Colonic mucosa (tissue), 4 donors: ENCODE measurements at regions not wholly inside any gene's neighbourhood (a gene's known extent, or its start where the extent isn't known, plus 50 kb on each side); places are given as distances from the start of the nearest gene placed in this dataset.

Source experiments
- DNase-seq: peaks from one replicate; pipeline ENCODE4 v3.0.0-alpha.2; 2020
- H3K27ac ChIP-seq: fragments of 200-600 bp; one replicate; pipeline ENCODE4 v1.8.0; 2021
- H3K27me3 ChIP-seq: fragments of 200-600 bp; one replicate; pipeline ENCODE4 v1.8.0; 2021
- H3K36me3 ChIP-seq: fragments of 200-600 bp; one replicate; pipeline ENCODE4 v1.8.0; 2021
- H3K4me1 ChIP-seq: fragments of 200-600 bp; one replicate; pipeline ENCODE4 v1.8.0; 2021; ENCODE audit warnings: mild to moderate bottlenecking
- H3K4me3 ChIP-seq: fragments of 200-600 bp; one replicate; pipeline ENCODE4 v1.8.0; 2021
- H3K9ac ChIP-seq, 2 donors: one replicate each; pipeline ENCODE4 v1.7.0; 2013; ENCODE audit warnings: control low read depth in 2 of 2, low read depth in 2 of 2, low read length in 2 of 2
- H3K9me3 ChIP-seq: fragments of 200-600 bp; one replicate; pipeline ENCODE4 v1.8.0; 2021
- intact Hi-C: fragments of 100-400 bp; cut with DNase I; formaldehyde crosslinking; loops from one replicate; pipeline ENCODE4 v1.14.1; 2022
- TF ChIP-seq, protein P1 (sequence below): fragments of 200-600 bp; IDR thresholded peaks from one replicate; pipeline ENCODE4 v1.8.0; 2022; ENCODE audit warnings: antibody characterized with exemption, mild to moderate bottlenecking
- donor health status: healthy.
- donor health status: DM: no; HTN: no; CAD: no.
- donor health status: DM: no; HTN: no; CAD: no.

DNA sequence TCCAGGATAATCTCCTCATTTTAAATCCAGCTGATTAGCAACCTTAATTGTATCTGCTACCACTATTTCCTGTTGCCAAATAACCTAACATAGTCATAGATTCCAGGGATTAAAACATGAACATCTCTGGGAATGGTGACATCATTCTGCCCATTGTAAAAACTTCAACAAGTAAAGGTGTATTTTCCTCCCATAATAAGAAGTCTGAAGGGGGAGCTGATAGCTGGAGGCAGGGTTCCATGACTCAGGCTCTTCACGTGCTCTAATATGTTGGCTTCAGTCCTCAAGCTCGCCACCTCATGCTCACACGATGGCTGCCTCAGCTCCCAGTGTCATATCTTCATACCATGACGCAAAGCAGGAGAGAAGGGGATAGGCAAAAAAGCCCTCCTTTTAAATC, 172.0 kb upstream of the VASH1 start:
- DNase-seq, result no peak
- no peak overlapping the region for H3K9ac ChIP-seq
- H3K4me1 ChIP-seq, result no peaks in the 10 kb centered on the region
- intact Hi-C loops, result no loop called here
- no peak overlapping the region for H3K27ac ChIP-seq
- H3K36me3 ChIP-seq, result no peaks in the 10 kb centered on the region
- TF ChIP-seq, protein P1, sequence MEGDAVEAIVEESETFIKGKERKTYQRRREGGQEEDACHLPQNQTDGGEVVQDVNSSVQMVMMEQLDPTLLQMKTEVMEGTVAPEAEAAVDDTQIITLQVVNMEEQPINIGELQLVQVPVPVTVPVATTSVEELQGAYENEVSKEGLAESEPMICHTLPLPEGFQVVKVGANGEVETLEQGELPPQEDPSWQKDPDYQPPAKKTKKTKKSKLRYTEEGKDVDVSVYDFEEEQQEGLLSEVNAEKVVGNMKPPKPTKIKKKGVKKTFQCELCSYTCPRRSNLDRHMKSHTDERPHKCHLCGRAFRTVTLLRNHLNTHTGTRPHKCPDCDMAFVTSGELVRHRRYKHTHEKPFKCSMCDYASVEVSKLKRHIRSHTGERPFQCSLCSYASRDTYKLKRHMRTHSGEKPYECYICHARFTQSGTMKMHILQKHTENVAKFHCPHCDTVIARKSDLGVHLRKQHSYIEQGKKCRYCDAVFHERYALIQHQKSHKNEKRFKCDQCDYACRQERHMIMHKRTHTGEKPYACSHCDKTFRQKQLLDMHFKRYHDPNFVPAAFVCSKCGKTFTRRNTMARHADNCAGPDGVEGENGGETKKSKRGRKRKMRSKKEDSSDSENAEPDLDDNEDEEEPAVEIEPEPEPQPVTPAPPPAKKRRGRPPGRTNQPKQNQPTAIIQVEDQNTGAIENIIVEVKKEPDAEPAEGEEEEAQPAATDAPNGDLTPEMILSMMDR, result no peak
- H3K27me3 ChIP-seq, result no peaks in the 10 kb centered on the region
- no peaks in the 10 kb centered on the region for H3K9me3 ChIP-seq
- no peak overlapping the region for H3K4me3 ChIP-seq

DNA sequence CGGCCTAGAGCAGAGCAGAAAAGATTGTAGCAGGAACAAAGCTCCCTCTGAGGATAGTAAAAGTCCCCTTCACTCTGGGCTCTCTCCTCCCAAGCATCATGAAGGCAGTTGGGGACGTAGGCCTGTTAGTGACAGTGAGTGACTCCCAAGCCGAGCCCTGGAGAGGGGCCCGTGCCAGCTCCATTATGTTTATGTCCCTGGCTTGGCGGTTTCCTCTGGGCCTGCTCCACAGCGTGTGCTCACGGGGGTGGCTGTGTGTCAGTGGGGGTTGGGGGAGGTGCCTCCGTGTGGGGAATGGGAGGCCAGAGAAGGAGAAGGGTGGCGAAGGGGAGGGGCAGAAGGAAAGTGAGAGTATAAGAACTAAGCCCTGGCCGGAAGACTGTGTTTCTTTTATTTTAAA, 170.0 kb upstream of the VASH1 start:
- no peaks in the 10 kb centered on the region for H3K36me3 ChIP-seq
- TF ChIP-seq, protein P1, result no peak
- H3K27ac ChIP-seq, result no peak overlapping the region
- no peak for DNase-seq
- no peak overlapping the region for H3K4me3 ChIP-seq
- intact Hi-C loops, result no loop called here
- no peaks in the 10 kb centered on the region for H3K9me3 ChIP-seq
- H3K4me1 ChIP-seq, result no peaks in the 10 kb centered on the region
- no peak overlapping the region for H3K9ac ChIP-seq
- no peaks in the 10 kb centered on the region for H3K27me3 ChIP-seq

DNA sequence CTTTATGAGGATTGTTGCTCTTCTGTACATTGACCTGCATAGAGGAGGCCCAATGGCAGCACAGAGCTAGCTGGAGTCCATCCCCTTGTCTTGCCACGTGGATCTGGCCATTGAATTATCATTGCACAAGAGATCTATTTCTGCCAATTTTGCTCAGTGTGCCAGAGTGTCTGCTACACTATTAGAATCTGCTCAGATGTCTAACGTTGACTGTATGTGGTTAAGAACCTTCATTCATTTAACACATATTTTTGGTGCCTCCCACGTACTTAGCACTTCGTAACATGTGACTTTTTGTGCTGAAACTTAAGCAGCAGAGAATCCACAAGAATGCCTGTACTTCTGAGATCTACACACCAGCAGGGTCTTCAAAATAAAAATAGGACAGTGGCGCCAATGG, 166.0 kb upstream of the VASH1 start:
- Histone ChIP-seq H3K36me3 (no peaks in the 10 kb centered on the region), H3K4me3 (no peak overlapping the region), H3K27ac (no peak overlapping the region), H3K9ac (no peak overlapping the region), H3K27me3 (no peaks in the 10 kb centered on the region), H3K9me3 (no peaks in the 10 kb centered on the region), H3K4me1 (no peaks in the 10 kb centered on the region)
- DNase-seq, result no peak
- intact Hi-C loops, result no loop called here
- TF ChIP-seq, protein P1, result no peak

DNA sequence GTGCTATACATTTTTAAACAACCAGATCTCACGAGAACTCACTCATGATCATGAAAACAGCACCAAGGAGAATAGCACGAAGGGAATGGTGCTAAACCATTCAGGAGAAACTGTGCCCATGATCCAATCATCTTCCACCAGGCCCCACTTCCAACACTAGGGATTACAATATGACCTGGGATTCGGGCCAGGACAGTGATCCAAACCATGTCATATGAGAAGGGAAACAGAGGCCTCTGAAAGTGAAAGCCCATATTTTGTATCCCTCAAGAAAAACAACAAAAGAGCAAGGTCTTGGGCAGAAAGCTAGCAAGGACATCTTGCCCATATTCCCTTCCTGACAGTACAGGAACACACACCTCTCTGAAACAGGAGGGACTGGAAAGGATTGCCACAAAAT, 163.9 kb upstream of the VASH1 start:
- H3K9me3 ChIP-seq, result no peaks in the 10 kb centered on the region
- H3K36me3 ChIP-seq, result no peaks in the 10 kb centered on the region
- intact Hi-C loops, result no loop called here
- H3K4me1 ChIP-seq, result no peaks in the 10 kb centered on the region
- H3K27me3 ChIP-seq, result no peaks in the 10 kb centered on the region
- no peak overlapping the region for H3K4me3 ChIP-seq
- no peak overlapping the region for H3K9ac ChIP-seq
- DNase-seq, result no peak
- TF ChIP-seq, protein P1, result no peak
- no peak overlapping the region for H3K27ac ChIP-seq

DNA sequence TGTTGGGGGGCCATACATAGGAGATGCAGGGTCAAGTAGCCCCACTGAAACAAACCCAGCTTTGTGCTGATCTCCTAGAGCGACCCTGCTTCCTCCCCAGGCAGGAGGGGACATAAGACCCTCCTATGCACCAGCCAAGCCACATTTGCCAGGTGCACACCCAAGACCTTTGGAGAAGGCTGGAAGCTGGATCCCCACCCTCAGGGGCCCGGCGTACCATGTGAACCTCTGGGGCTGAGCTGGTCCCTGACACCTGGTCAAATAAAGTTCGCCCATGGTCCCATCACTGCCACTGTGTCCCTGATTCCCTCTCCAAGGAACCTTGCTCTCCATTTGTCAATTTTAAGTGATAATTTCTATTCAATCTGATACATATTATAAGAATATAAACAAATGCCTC, 162.1 kb upstream of the VASH1 start:
- no peak overlapping the region for H3K4me3 ChIP-seq
- TF ChIP-seq, protein P1, result no peak
- no peaks in the 10 kb centered on the region for H3K9me3 ChIP-seq
- no peak for DNase-seq
- intact Hi-C loops, result no loop called here
- H3K4me1 ChIP-seq, result no peaks in the 10 kb centered on the region
- no peaks in the 10 kb centered on the region for H3K36me3 ChIP-seq
- no peaks in the 10 kb centered on the region for H3K27me3 ChIP-seq
- no peak overlapping the region for H3K9ac ChIP-seq
- no peak overlapping the region for H3K27ac ChIP-seq
